B cell (primary cell): ENCODE measurements at regions not wholly inside any gene's neighbourhood (a gene's known extent, or its start where the extent isn't known, plus 50 kb on each side); places are given as distances from the start of the nearest gene placed in this dataset.

Experiments
- ATAC-seq: fragments of 200-7000 bp; cut with Tn5 transposase; one replicate; pipeline ENCODE4 v1.10.0; 2021; ENCODE audit warnings: low read depth, mild to moderate bottlenecking, moderate number of reproducible peaks, moderate library complexity
- CTCF ChIA-PET: fragments of 350-600 bp; sonication (Branson Sonifier 250); formaldehyde crosslinking; loops from one replicate; lab custom pipeline; 2021; ENCODE audit warnings: antibody characterized with exemption, inconsistent platforms; lab: Charles Lee
- POLR2A ChIA-PET: fragments of 350-600 bp; sonication (Branson Sonifier 250); formaldehyde crosslinking; loops from one replicate; lab custom pipeline; 2021; ENCODE audit warnings: antibody characterized with exemption; lab: Charles Lee
- DNase-seq: peaks from one replicate; pipeline ENCODE4 v3.0.0; 2013
- H2AFZ ChIP-seq: 2 replicates; pipeline ENCODE4 v1.6.1; 2012; ENCODE audit warnings: mild to moderate bottlenecking, low read depth, low read length; ENCODE audit not compliant: insufficient read depth, poor library complexity, severe bottlenecking
- H3K27ac ChIP-seq, 2 donors: 1 replicate in 1 of 2; 2 replicates in 1 of 2; pipeline ENCODE4 v1.5.1; 2012 to 2013; ENCODE audit warnings: low read length in 2 of 2, mild to moderate bottlenecking in 2 of 2, moderate library complexity in 1 of 2
- H3K27me3 ChIP-seq, 4 experiments: fragments of 200-600 bp in 1 of 4; sonication (generic) in 1 of 4; replicated peaks in 1 of 4; 1 replicate in 2 of 4; 2 replicates in 2 of 4; pipeline versions ENCODE4 v1.6.1 to v1.7.0; 2013 to 2016; ENCODE audit warnings: low read length in 3 of 4, mild to moderate bottlenecking in 2 of 4, mixed read lengths in 1 of 4, moderate library complexity in 1 of 4; ENCODE audit not compliant: insufficient read depth in 4 of 4, control insufficient read depth in 3 of 4; ENCODE audit errors: control extremely low read depth in 1 of 4
- H3K36me3 ChIP-seq, 2 experiments: replicated peaks in 1 of 2; 1 replicate in 1 of 2; 2 replicates in 1 of 2; pipeline versions ENCODE4 v1.6.1 to v1.7.1; 2013; ENCODE audit warnings: low read length in 1 of 2; ENCODE audit not compliant: insufficient read depth in 2 of 2, control insufficient read depth in 1 of 2; ENCODE audit errors: control extremely low read depth in 1 of 2, extremely low read depth in 1 of 2
- H3K4me1 ChIP-seq, 2 donors: fragments of 200-600 bp in 1 of 2; sonication (generic) in 1 of 2; 1 replicate in 1 of 2; 2 replicates in 1 of 2; pipeline versions ENCODE4 v1.5.1 to v1.6.1; 2013 to 2017; ENCODE audit warnings: low read length in 2 of 2; ENCODE audit not compliant: control insufficient read depth in 2 of 2, insufficient read depth in 2 of 2
- H3K4me2 ChIP-seq: replicated peaks from 2 replicates; pipeline ENCODE3; 2012; ENCODE audit warnings: mild to moderate bottlenecking, low read depth, low read length; ENCODE audit not compliant: poor library complexity, severe bottlenecking
- H3K4me3 ChIP-seq, 5 experiments: fragments of 200-600 bp in 1 of 5; sonication (generic) in 1 of 5; 1 replicate in 3 of 5; 2 replicates in 2 of 5; pipeline versions ENCODE4 v1.5.1 to v1.7.0; 2011 to 2016; ENCODE audit warnings: low read length in 4 of 5, mild to moderate bottlenecking in 4 of 5, low read depth in 2 of 5, control low read depth in 1 of 5, moderate library complexity in 1 of 5; ENCODE audit not compliant: insufficient read depth in 1 of 5; ENCODE audit errors: control extremely low read depth in 1 of 5, extremely low read depth in 1 of 5
- H3K79me2 ChIP-seq: fragments of 200-600 bp; sonication (generic); one replicate; pipeline ENCODE4 v1.6.0; 2016; ENCODE audit warnings: low read length; ENCODE audit not compliant: control insufficient read depth, insufficient read depth
- H3K9ac ChIP-seq: fragments of 200-600 bp; sonication (generic); 2 replicates; pipeline ENCODE4 v1.6.1; 2017; ENCODE audit warnings: mild to moderate bottlenecking, low read length, moderate library complexity
- H3K9me3 ChIP-seq, 3 donors: one replicate each; pipeline versions ENCODE4 v1.6.1 to v1.7.1; 2013; ENCODE audit warnings: low read length in 2 of 3; ENCODE audit not compliant: control insufficient read depth in 2 of 3, insufficient read depth in 1 of 3; ENCODE audit errors: control extremely low read depth in 1 of 3
- H4K20me1 ChIP-seq: 2 replicates; pipeline ENCODE4 v1.6.0; 2012; ENCODE audit warnings: mild to moderate bottlenecking, low read length; ENCODE audit not compliant: insufficient read depth, control insufficient read depth, poor library complexity, severe bottlenecking
- H3K27ac Mint-ChIP-seq: one replicate; pipeline ENCODE4 v1.8.0; 2021; ENCODE audit warnings: mixed read lengths
- H3K27me3 Mint-ChIP-seq: one replicate; pipeline ENCODE4 v1.8.0; 2021; ENCODE audit warnings: mixed read lengths
- H3K4me1 Mint-ChIP-seq: one replicate; pipeline ENCODE4 v1.8.0; 2021; ENCODE audit warnings: mixed read lengths
- H3K4me3 Mint-ChIP-seq: one replicate; pipeline ENCODE4 v1.8.0; 2021; ENCODE audit warnings: mixed read lengths
- H3K9me3 Mint-ChIP-seq: one replicate; pipeline ENCODE4 v1.8.0; 2022; ENCODE audit warnings: mixed read lengths; ENCODE audit not compliant: insufficient read depth
- EZH2 ChIP-seq: IDR thresholded peaks from 2 replicates; pipeline ENCODE4 v1.6.1; 2012; ENCODE audit warnings: borderline replicate concordance, low read depth, mild to moderate bottlenecking, moderate library complexity, low read length; ENCODE audit not compliant: insufficient read depth, poor library complexity, severe bottlenecking
- WGBS: methylation state at CpG from one replicate; pipeline ENCODE4 v1.1.5; 2013; ENCODE audit warnings: missing lambda C conversion rate; ENCODE audit not compliant: insufficient coverage; 5-methylcytosine and 5-hydroxymethylcytosine counted together
- intact Hi-C: fragments of 100-400 bp; cut with micrococcal nuclease; formaldehyde crosslinking; loops from one replicate; pipeline ENCODE4 v1.10.0; 2022
- TF ChIP-seq, protein P1 (sequence below): fragments of 200-600 bp; IDR thresholded peaks from one replicate; pipeline ENCODE4 v1.8.0; 2022; ENCODE audit warnings: antibody characterized with exemption, mild to moderate bottlenecking

DNA sequence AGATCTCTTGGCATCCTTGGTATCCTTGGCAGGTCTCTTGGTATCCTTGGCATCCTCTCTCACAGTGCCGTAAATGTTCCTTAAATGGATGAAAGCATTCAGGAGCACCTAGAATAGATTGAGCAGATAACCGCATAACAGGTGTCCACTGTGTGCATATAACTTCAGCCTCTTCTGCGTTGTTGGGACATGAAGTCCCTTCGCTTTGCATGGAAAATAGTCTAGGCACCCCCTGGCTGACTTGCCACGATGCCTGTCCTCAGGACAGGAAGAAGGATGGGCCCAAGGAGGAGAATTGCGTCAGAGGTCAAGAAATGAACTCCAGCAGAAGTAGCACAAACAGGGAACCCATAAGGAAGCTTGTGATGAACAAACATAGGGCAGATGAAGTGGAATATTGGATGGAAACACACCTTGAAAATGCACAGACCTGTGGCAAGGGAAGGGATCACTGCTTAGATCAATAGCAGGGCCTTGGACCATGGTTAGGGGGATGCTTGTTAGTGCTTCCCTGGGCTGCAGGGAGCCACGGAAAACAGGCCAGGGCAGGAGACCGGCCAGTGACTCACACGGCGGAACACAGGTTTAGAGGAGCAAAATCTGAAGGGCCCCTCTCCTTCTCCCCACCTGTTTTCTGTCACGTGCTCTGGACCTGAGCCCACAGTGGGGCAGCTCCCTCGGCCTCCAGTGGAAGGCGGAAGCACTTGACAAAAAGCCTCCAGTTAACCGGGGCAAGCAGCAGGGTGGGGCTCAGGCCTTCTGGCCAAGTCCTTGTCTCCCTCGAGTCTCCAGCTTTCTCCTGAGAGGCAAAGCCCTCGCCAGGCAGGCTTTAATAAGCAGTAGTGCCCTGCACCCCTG lies 99.2 kb upstream of the ASAP2 start:
- TF ChIP-seq EZH2 = no peak
- TF ChIP-seq, protein P1, sequence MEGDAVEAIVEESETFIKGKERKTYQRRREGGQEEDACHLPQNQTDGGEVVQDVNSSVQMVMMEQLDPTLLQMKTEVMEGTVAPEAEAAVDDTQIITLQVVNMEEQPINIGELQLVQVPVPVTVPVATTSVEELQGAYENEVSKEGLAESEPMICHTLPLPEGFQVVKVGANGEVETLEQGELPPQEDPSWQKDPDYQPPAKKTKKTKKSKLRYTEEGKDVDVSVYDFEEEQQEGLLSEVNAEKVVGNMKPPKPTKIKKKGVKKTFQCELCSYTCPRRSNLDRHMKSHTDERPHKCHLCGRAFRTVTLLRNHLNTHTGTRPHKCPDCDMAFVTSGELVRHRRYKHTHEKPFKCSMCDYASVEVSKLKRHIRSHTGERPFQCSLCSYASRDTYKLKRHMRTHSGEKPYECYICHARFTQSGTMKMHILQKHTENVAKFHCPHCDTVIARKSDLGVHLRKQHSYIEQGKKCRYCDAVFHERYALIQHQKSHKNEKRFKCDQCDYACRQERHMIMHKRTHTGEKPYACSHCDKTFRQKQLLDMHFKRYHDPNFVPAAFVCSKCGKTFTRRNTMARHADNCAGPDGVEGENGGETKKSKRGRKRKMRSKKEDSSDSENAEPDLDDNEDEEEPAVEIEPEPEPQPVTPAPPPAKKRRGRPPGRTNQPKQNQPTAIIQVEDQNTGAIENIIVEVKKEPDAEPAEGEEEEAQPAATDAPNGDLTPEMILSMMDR = no peak
- Histone ChIP-seq H3K79me2 (no peaks in the 10 kb centered on the region), H3K4me3 (no peak overlapping the region), H2AFZ (no peak overlapping the region), H3K9ac (no peak overlapping the region), H3K27ac (no peak overlapping the region), H3K4me1 (no peaks in the 10 kb centered on the region), H3K9me3 (no peaks in the 10 kb centered on the region), H4K20me1 (no peaks in the 10 kb centered on the region), H3K4me2 (no peak overlapping the region), H3K27me3 (no peaks in the 10 kb centered on the region), H3K36me3 (no peaks in the 10 kb centered on the region)
- intact Hi-C loops = no loop called here
- H3K9me3 Mint-ChIP-seq = no peaks in the 10 kb centered on the region
- peaks cover 6% of the 10 kb centered on the region for H3K27me3 Mint-ChIP-seq
- no peak overlapping the region for H3K4me3 Mint-ChIP-seq
- no peak overlapping the region for H3K27ac Mint-ChIP-seq
- ChIA-PET POLR2A (no interaction called here), CTCF (no interaction called here)
- WGBS = 93% methylated on average over 16 of the region's 16 CpGs
- no peak for DNase-seq
- no peak for ATAC-seq
- no peaks in the 10 kb centered on the region for H3K4me1 Mint-ChIP-seq

DNA sequence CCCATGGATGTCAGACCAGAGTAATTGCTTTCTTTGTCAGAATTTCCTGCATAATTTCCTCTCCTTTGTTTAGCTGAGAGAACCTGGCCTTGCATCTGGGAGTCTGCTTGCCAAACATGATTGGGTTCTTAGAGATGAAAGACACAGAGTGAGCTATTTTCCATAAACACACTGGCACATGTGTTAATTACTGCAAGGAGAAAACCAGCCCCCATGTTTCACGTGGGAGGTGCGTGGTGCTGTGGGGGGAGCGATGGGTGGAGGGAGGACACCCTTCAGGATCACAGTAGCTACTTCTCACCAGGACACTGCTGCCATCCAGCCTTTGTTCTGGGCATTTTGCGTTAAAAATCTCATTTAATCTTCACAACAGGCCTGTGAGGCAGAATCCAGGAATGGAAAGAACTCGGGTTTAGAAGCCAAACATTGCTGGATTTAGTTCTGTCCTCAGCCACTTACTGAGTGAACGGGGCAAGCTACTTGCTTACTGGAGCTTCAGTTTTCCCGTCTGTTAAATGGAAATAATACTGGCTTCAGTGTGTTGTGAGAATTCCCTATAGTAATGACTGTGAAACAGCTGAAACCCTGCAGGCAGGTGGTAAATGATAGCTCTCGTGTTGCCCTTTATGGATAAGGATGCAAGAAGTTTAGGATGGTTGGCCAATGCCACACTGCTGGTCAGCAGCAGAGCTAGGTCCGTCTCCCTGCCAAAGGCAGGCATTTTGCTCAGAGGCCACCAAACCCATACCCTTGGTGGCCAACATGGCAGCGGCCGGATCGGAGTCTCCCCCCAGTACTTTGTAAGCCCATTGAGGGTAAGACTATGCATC lies 100.1 kb upstream of the ASAP2 start:
- no peak for TF ChIP-seq EZH2
- TF ChIP-seq, protein P1 = no peak
- Mint-ChIP-seq H3K4me3 (no peak overlapping the region), H3K4me1 (no peaks in the 10 kb centered on the region), H3K27me3 (peaks cover 6% of the 10 kb centered on the region), H3K9me3 (no peaks in the 10 kb centered on the region), H3K27ac (no peak overlapping the region)
- H3K79me2 ChIP-seq = no peaks in the 10 kb centered on the region
- DNase-seq (no peak), ATAC-seq (no peak)
- H3K9ac ChIP-seq = no peak overlapping the region
- ChIA-PET POLR2A (no interaction called here), CTCF (no interaction called here)
- no peak overlapping the region for H2AFZ ChIP-seq
- no peak overlapping the region for H3K4me3 ChIP-seq
- intact Hi-C loops = no loop called here
- H3K27ac ChIP-seq = no peak overlapping the region
- no peak overlapping the region for H3K4me2 ChIP-seq
- H3K27me3 ChIP-seq = no peaks in the 10 kb centered on the region
- no peaks in the 10 kb centered on the region for H3K4me1 ChIP-seq
- no peaks in the 10 kb centered on the region for H3K9me3 ChIP-seq
- H4K20me1 ChIP-seq = no peaks in the 10 kb centered on the region
- WGBS = 83% methylated on average over 10 of the region's 12 CpGs
- no peaks in the 10 kb centered on the region for H3K36me3 ChIP-seq
